H1 (cell line): ENCODE measurements at regions not wholly inside any gene's neighbourhood (a gene's known extent, or its start where the extent isn't known, plus 50 kb on each side); places are given as distances from the start of the nearest gene placed in this dataset.

ENCODE experiments used
- BCL11A ChIP-seq, 2 experiments: IDR thresholded peaks; one replicate each; pipeline ENCODE4 v1.6.1; 2011; ENCODE audit warnings: low read depth in 2 of 2, low read length in 2 of 2, mild to moderate bottlenecking in 2 of 2
- BRCA1 ChIP-seq: IDR thresholded peaks from 2 replicates; pipeline ENCODE4 v1.6.1; 2012; ENCODE audit warnings: low read depth, low read length, improper control_type of control experiment
- CTCF ChIP-seq, 3 experiments: IDR thresholded peaks; 1 replicate in 2 of 3; 2 replicates in 1 of 3; pipeline versions ENCODE4 v1.5.1 to v1.6.1; 2011; ENCODE audit warnings: low read length in 3 of 3, mild to moderate bottlenecking in 3 of 3, inconsistent platforms in 2 of 3, low read depth in 1 of 3, moderate library complexity in 1 of 3; ENCODE audit not compliant: insufficient read depth in 1 of 3; ENCODE audit errors: control extremely low read depth in 1 of 3
- GTF2F1 ChIP-seq: IDR thresholded peaks from 2 replicates; pipeline ENCODE4 v1.6.1; 2012; ENCODE audit warnings: low read depth, low read length, improper control_type of control experiment, borderline replicate concordance
- RBBP5 ChIP-seq: IDR thresholded peaks from 2 replicates; pipeline ENCODE4 v1.7.1; 2012; ENCODE audit warnings: low read depth, mild to moderate bottlenecking, inconsistent platforms, low read length, moderate library complexity, borderline replicate concordance
- RFX5 ChIP-seq: IDR thresholded peaks from 2 replicates; pipeline ENCODE4 v1.6.1; 2011; ENCODE audit warnings: low read depth, low read length, improper control_type of control experiment, borderline replicate concordance
- TAF1 ChIP-seq: IDR thresholded peaks from 2 replicates; pipeline ENCODE4 v1.6.1; 2011; ENCODE audit warnings: mild to moderate bottlenecking, low read depth, low read length

- no peak for TF ChIP-seq BCL11A (IDR thresholded peaks at IDR 0.05; ENCODE audit: low read depth in 2 of 2, low read length in 2 of 2)
- no peak for TF ChIP-seq TAF1
- no peak for TF ChIP-seq RFX5
- no peak for TF ChIP-seq CTCF (IDR thresholded peaks at IDR 0.05; ENCODE audit: control extremely low read depth in 1 of 3, insufficient read depth in 1 of 3, low read depth in 1 of 3, low read length in 3 of 3)
- TF ChIP-seq RBBP5 = no peak
- no peak for TF ChIP-seq BRCA1
- no peak for TF ChIP-seq GTF2F1
These were observed 461.6 kb downstream of the PYDC2 start (continued) for GRCh38 chr3:191922570-191922969.
